HG03108 (cell line): ENCODE measurements at regions not wholly inside any gene's neighbourhood (a gene's known extent, or its start where the extent isn't known, plus 50 kb on each side); places are given as distances from the start of the nearest gene placed in this dataset.

ENCODE experiments used
- ATAC-seq: cut with Tn5 transposase; IDR thresholded peaks from one replicate; pipeline ENCODE4 v1.9.1; 2021; ENCODE audit warnings: moderate library complexity; ENCODE audit not compliant: unreplicated experiment

- no peak for ATAC-seq
These were observed 164.9 kb upstream of the PRNP start for GRCh38 chr20:4521170-4521968.

GRCh38 chr20:4519534-4519933 is 166.7 kb upstream of the PRNP start:
- ATAC-seq, result no peak

- no peak for ATAC-seq
These were observed 169.4 kb upstream of the PRNP start for GRCh38 chr20:4516876-4517275.

- ATAC-seq, result no peak
These were observed 172.5 kb upstream of the PRNP start for GRCh38 chr20:4513720-4514119.

DNA sequence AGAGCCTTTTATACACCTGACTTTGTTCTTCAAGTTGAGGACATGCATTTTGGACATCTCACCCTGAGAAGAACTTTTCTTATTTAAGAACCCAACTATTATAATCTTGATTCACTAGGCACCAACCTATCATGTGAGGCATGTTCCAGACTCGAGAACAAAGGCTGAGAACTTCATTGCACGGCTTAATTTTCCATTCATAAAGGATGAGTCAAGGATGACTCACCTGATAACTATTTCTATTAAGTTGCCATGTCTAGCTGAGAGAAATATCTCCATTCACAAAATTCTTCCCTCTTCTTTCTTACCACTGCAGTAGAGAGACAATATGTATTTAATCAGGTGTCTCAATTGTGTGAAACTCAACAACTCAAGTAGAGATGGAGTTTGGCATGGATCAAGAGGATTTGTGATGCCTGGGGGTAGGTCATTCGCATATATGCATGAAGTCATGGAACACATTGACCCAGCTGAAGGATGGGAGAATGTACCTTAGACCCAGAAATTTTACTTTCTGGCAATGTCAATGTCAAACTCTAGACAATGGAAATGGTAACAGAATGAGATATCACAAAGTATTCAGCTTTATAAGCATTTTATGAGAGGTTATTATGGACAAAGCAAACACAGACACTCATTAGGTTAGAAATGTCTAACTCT is 173.2 kb upstream of the PRNP start:
- no peak for ATAC-seq

DNA sequence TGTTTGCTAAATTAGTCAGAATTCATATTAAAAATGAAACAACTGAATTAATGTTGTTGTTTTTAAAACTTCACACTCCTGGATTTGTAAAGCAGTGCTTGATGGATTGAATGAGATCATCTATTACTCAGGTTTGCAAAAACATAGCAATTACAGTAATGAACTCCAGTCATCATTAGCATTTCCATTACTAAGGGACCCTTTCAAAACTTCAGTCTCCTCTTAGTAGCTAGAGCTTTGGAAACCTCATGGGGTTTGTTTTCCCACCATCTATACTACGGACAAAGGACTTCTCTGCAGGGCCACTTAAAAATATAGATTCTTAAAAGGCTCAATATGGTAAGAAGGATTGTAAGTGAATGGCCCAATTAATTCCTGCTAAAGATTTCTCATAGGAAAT is 174.5 kb upstream of the PRNP start:
- ATAC-seq, result no peak

GRCh38 chr20:4509825-4510522 is 176.3 kb upstream of the PRNP start:
- ATAC-seq, result no peak

GRCh38 chr20:4508773-4509172 is 177.5 kb upstream of the PRNP start:
- no peak for ATAC-seq

DNA sequence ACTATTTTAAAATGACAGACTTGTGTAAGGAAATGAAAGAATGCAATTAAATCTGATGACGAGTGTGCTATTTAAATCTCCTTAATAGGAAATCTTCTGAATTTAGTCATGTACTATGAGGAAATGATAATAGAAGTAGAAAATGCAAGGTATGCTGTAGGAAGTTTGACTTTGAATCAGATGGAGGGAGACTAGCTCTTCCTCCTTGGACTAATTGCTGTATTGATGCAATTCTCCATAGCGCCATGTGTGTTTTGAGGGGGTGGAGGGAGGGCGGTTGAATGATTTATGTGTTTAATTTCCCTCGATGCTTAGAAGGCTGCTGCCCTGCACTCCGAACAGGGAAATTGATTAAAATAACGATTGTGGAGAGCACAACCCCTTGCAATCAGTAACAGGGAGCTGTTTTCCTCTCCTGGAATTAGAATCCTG is 179.0 kb upstream of the PRNP start:
- no peak for ATAC-seq

DNA sequence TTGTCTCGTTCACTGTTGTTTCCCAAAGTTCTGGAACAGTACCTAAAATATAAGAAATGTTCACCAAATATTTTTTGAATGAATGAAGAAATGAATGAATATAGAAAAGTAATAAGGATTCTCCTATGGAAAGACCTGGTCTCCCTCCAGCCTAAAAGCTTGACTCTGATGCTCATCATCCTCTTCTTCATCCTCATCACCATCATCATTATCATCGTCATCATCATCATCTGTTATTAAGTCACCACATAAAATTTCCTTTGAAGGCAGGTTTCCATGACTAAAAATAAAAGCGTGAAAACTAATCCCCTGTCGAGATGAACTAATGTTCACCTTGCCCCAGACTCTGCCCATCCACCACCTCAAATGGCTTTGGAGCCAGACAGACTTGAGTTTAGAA is 181.4 kb upstream of the PRNP start:
- ATAC-seq, result no peak

GRCh38 chr20:4502756-4503155 is 183.5 kb upstream of the PRNP start:
- no peak for ATAC-seq

- no peak for ATAC-seq
These were observed 192.9 kb upstream of the PRNP start for GRCh38 chr20:4493386-4493785.

GRCh38 chr20:4491643-4492042 is 194.6 kb upstream of the PRNP start:
- no peak for ATAC-seq

GRCh38 chr20:4490606-4491280 is 195.5 kb upstream of the PRNP start:
- ATAC-seq, result no peak

GRCh38 chr20:4490045-4490444 is 196.2 kb upstream of the PRNP start:
- no peak for ATAC-seq

GRCh38 chr20:4488407-4489339 is 197.6 kb upstream of the PRNP start:
- no peak for ATAC-seq

DNA sequence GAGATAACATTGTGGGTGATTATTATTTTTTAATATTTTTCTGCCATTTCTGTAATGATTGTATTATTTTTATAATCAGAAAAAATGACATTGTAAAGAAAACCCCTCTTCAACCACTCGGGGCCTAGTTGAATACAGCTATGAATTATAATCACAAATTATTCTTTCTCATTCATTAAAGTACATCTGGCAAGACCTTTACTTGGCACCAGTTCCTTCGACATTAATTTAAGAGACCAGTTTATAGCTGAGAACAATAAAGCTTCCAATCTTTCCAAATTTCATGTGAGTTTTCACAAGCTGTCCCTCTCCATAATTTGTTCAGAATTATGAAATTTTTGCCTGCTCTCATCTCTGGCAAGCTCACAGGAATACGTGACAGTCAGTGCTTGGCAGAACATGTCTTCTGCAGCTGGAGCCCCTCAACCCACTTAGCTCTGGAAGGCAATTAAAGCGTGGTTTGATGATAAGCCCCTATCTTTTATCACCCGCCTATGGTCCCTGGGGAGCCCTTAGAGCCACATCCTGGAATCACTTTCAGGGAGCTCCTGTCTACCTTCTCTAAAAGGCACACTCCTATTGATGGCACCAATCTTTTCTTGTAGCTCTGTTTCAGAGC is 201.8 kb upstream of the PRNP start:
- no peak for ATAC-seq

- ATAC-seq, result no peak
These were observed 202.3 kb upstream of the PRNP start for GRCh38 chr20:4483961-4484360.

- no peak for ATAC-seq
These were observed 202.8 kb upstream of the PRNP start for GRCh38 chr20:4483486-4483885.

DNA sequence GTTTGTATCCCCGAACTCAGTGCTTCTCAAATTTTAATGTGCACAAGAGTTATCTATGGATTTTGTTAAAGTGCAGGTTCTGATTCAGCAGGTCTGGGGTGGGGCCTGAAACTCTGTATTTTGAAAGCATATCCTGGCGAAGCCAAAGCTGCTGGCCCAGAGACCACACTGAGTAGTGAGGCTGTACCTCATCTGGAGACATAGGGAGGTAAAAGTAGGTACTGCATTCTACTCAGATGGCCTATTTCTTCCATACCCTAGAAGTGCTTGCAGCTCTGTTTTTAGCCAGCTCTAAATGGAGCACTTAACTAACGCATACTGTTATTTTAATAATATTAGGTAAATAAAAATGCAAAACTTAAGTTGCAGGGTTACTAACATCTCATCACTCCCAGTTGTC is 206.2 kb upstream of the PRNP start:
- no peak for ATAC-seq
